ENCODE measurements at regions not wholly inside any gene's neighbourhood (a gene's known extent, or its start where the extent isn't known, plus 50 kb on each side); places are given as distances from the start of the nearest gene placed in this dataset.

- no peak overlapping the region for H3K27ac ChIP-seq (ENCODE audit: insufficient read depth, low read length, poor library complexity, severe bottlenecking)
- Mint-ChIP-seq H3K4me1 (peaks cover 0 to 8% (median 3%) of the 10 kb centered on the region in 4 donors), H3K27me3 (peaks cover 53% of the 10 kb centered on the region), H3K9me3 (peaks cover 0 to 2% (median 0%) of the 10 kb centered on the region in 7 donors), H3K36me3 (no peaks in the 10 kb centered on the region), H3K27ac (no peak overlapping the region), H3K4me3 (no peak overlapping the region)
- no peaks in the 10 kb centered on the region for H3K36me3 ChIP-seq (ENCODE audit: control insufficient read depth, insufficient read depth, low read length)
- peaks cover 7% of the 10 kb centered on the region for H3K27me3 ChIP-seq (ENCODE audit: control insufficient read depth, insufficient read depth, low read length)
- DNase-seq, result no peak
- no peak overlapping the region for H3K4me3 ChIP-seq (ENCODE audit: low read depth, low read length)
- ATAC-seq (ENCODE audit: low read depth in 2 of 2), result no peak
- H3K4me1 ChIP-seq (ENCODE audit: control insufficient read depth, insufficient read depth, low read length, poor library complexity, severe bottlenecking), result no peaks in the 10 kb centered on the region
- no peaks in the 10 kb centered on the region for H3K9me3 ChIP-seq (ENCODE audit: control insufficient read depth in 2 of 2, low read length in 2 of 2)
Observed at GRCh38 chr1:117780687-117781475, 148.5 kb downstream of the GDAP2 start.

GRCh38 chr1:117782056-117782455 lies 147.4 kb downstream of the GDAP2 start:
- Histone ChIP-seq H3K4me3 (ENCODE audit: low read depth, low read length) (no peak overlapping the region), H3K27ac (ENCODE audit: insufficient read depth, low read length, poor library complexity, severe bottlenecking) (no peak overlapping the region), H3K36me3 (ENCODE audit: control insufficient read depth, insufficient read depth, low read length) (no peaks in the 10 kb centered on the region), H3K27me3 (ENCODE audit: control insufficient read depth, insufficient read depth, low read length) (peaks cover 7% of the 10 kb centered on the region), H3K4me1 (ENCODE audit: control insufficient read depth, insufficient read depth, low read length, poor library complexity, severe bottlenecking) (no peaks in the 10 kb centered on the region), H3K9me3 (ENCODE audit: control insufficient read depth in 2 of 2, low read length in 2 of 2) (no peaks in the 10 kb centered on the region)
- Mint-ChIP-seq H3K27me3 (peaks cover 52% of the 10 kb centered on the region), H3K4me3 (no peak overlapping the region), H3K9me3 (peaks cover 0 to 2% (median 0%) of the 10 kb centered on the region in 7 donors), H3K4me1 (peaks cover 0 to 8% (median 3%) of the 10 kb centered on the region in 4 donors), H3K36me3 (no peaks in the 10 kb centered on the region), H3K27ac (no peak overlapping the region)
- no peak for DNase-seq
- ATAC-seq (ENCODE audit: low read depth in 2 of 2), result no peak

GRCh38 chr1:117783606-117784396 lies 145.6 kb downstream of the GDAP2 start:
- Histone ChIP-seq H3K27ac (ENCODE audit: insufficient read depth, low read length, poor library complexity, severe bottlenecking) (no peak overlapping the region), H3K4me3 (ENCODE audit: low read depth, low read length) (no peak overlapping the region), H3K4me1 (ENCODE audit: control insufficient read depth, insufficient read depth, low read length, poor library complexity, severe bottlenecking) (no peaks in the 10 kb centered on the region), H3K27me3 (ENCODE audit: control insufficient read depth, insufficient read depth, low read length) (peaks cover 7% of the 10 kb centered on the region), H3K36me3 (ENCODE audit: control insufficient read depth, insufficient read depth, low read length) (no peaks in the 10 kb centered on the region), H3K9me3 (ENCODE audit: control insufficient read depth in 2 of 2, low read length in 2 of 2) (no peaks in the 10 kb centered on the region)
- Mint-ChIP-seq H3K9me3 (peaks cover 0 to 2% (median 0%) of the 10 kb centered on the region in 7 donors), H3K4me3 (no peak overlapping the region), H3K36me3 (no peaks in the 10 kb centered on the region), H3K27ac (no peak overlapping the region), H3K4me1 (peaks cover 0 to 8% (median 3%) of the 10 kb centered on the region in 4 donors), H3K27me3 (peaks cover 48% of the 10 kb centered on the region)
- ATAC-seq (ENCODE audit: low read depth in 2 of 2) (no peak), DNase-seq (no peak)

GRCh38 chr1:117788014-117788413 lies 141.4 kb downstream of the GDAP2 start:
- Mint-ChIP-seq H3K4me1 (peaks cover 0 to 8% (median 3%) of the 10 kb centered on the region in 4 donors), H3K36me3 (no peaks in the 10 kb centered on the region), H3K27ac (no peak overlapping the region), H3K4me3 (no peak overlapping the region), H3K27me3 (peaks cover 32% of the 10 kb centered on the region), H3K9me3 (peaks cover 0 to 2% (median 1%) of the 10 kb centered on the region in 7 donors)
- ATAC-seq (ENCODE audit: low read depth in 2 of 2), result no peak
- Histone ChIP-seq H3K4me1 (ENCODE audit: control insufficient read depth, insufficient read depth, low read length, poor library complexity, severe bottlenecking) (no peaks in the 10 kb centered on the region), H3K4me3 (ENCODE audit: low read depth, low read length) (no peak overlapping the region), H3K27ac (ENCODE audit: insufficient read depth, low read length, poor library complexity, severe bottlenecking) (no peak overlapping the region), H3K27me3 (ENCODE audit: control insufficient read depth, insufficient read depth, low read length) (peaks cover 10% of the 10 kb centered on the region), H3K9me3 (ENCODE audit: control insufficient read depth in 2 of 2, low read length in 2 of 2) (no peaks in the 10 kb centered on the region), H3K36me3 (ENCODE audit: control insufficient read depth, insufficient read depth, low read length) (no peaks in the 10 kb centered on the region)
- DNase-seq, result no peak

- H3K27ac ChIP-seq (ENCODE audit: insufficient read depth, low read length, poor library complexity, severe bottlenecking), result no peak overlapping the region
- H3K9me3 ChIP-seq (ENCODE audit: control insufficient read depth in 2 of 2, low read length in 2 of 2), result no peaks in the 10 kb centered on the region
- Mint-ChIP-seq H3K27me3 (peaks cover 30% of the 10 kb centered on the region), H3K27ac (no peak overlapping the region), H3K36me3 (no peaks in the 10 kb centered on the region), H3K4me3 (no peak overlapping the region), H3K4me1 (no peaks in the 10 kb centered on the region), H3K9me3 (peaks cover 0 to 2% (median 0%) of the 10 kb centered on the region in 7 donors)
- H3K27me3 ChIP-seq (ENCODE audit: control insufficient read depth, insufficient read depth, low read length), result peaks cover 11% of the 10 kb centered on the region
- no peak for DNase-seq
- no peak for ATAC-seq (ENCODE audit: low read depth in 2 of 2)
- no peak overlapping the region for H3K4me3 ChIP-seq (ENCODE audit: low read depth, low read length)
- no peaks in the 10 kb centered on the region for H3K36me3 ChIP-seq (ENCODE audit: control insufficient read depth, insufficient read depth, low read length)
- H3K4me1 ChIP-seq (ENCODE audit: control insufficient read depth, insufficient read depth, low read length, poor library complexity, severe bottlenecking), result no peaks in the 10 kb centered on the region
Observed at GRCh38 chr1:117793413-117793812, 136.0 kb downstream of the GDAP2 start.

GRCh38 chr1:117794073-117794472 lies 135.3 kb downstream of the GDAP2 start:
- H3K27me3 Mint-ChIP-seq, result peaks cover 31% of the 10 kb centered on the region

GRCh38 chr1:117795190-117795589 lies 134.2 kb downstream of the GDAP2 start:
- Mint-ChIP-seq H3K27me3 (peaks cover 42% of the 10 kb centered on the region), H3K4me3 (no peak overlapping the region), H3K36me3 (no peaks in the 10 kb centered on the region), H3K4me1 (no peaks in the 10 kb centered on the region), H3K27ac (no peak overlapping the region), H3K9me3 (peaks cover 0 to 2% (median 0%) of the 10 kb centered on the region in 7 donors)
- no peaks in the 10 kb centered on the region for H3K36me3 ChIP-seq (ENCODE audit: control insufficient read depth, insufficient read depth, low read length)
- no peak overlapping the region for H3K4me3 ChIP-seq (ENCODE audit: low read depth, low read length)
- peaks cover 8% of the 10 kb centered on the region for H3K27me3 ChIP-seq (ENCODE audit: control insufficient read depth, insufficient read depth, low read length)
- no peaks in the 10 kb centered on the region for H3K4me1 ChIP-seq (ENCODE audit: control insufficient read depth, insufficient read depth, low read length, poor library complexity, severe bottlenecking)
- H3K9me3 ChIP-seq (ENCODE audit: control insufficient read depth in 2 of 2, low read length in 2 of 2), result no peaks in the 10 kb centered on the region
- ATAC-seq (ENCODE audit: low read depth in 2 of 2) (no peak), DNase-seq (no peak)
- H3K27ac ChIP-seq (ENCODE audit: insufficient read depth, low read length, poor library complexity, severe bottlenecking), result no peak overlapping the region

More at GRCh38 chr1:117794073-117794472, 135.3 kb downstream of the GDAP2 start:
- H3K4me1 Mint-ChIP-seq, result no peaks in the 10 kb centered on the region
- no peak for DNase-seq
- H3K27ac Mint-ChIP-seq, result no peak overlapping the region
- no peak overlapping the region for H3K4me3 Mint-ChIP-seq
- H3K9me3 ChIP-seq (ENCODE audit: control insufficient read depth in 2 of 2, low read length in 2 of 2), result no peaks in the 10 kb centered on the region
- ATAC-seq (ENCODE audit: low read depth in 2 of 2), result no peak
- no peak overlapping the region for H3K27ac ChIP-seq (ENCODE audit: insufficient read depth, low read length, poor library complexity, severe bottlenecking)
- peaks cover 0 to 2% (median 0%) of the 10 kb centered on the region in 7 donors for H3K9me3 Mint-ChIP-seq
- no peaks in the 10 kb centered on the region for H3K4me1 ChIP-seq (ENCODE audit: control insufficient read depth, insufficient read depth, low read length, poor library complexity, severe bottlenecking)
- no peak overlapping the region for H3K4me3 ChIP-seq (ENCODE audit: low read depth, low read length)
- H3K27me3 ChIP-seq (ENCODE audit: control insufficient read depth, insufficient read depth, low read length), result peaks cover 11% of the 10 kb centered on the region
- no peaks in the 10 kb centered on the region for H3K36me3 Mint-ChIP-seq
- no peaks in the 10 kb centered on the region for H3K36me3 ChIP-seq (ENCODE audit: control insufficient read depth, insufficient read depth, low read length)
